Glomerular visceral epithelial cell (primary cell): ENCODE measurements at regions not wholly inside any gene's neighbourhood (a gene's known extent, or its start where the extent isn't known, plus 50 kb on each side); places are given as distances from the start of the nearest gene placed in this dataset.

ENCODE experiments used
- DNase-seq: peaks from one replicate; pipeline ENCODE4 v3.0.0-alpha.2; 2016; ENCODE audit errors: extremely low spot score

DNA sequence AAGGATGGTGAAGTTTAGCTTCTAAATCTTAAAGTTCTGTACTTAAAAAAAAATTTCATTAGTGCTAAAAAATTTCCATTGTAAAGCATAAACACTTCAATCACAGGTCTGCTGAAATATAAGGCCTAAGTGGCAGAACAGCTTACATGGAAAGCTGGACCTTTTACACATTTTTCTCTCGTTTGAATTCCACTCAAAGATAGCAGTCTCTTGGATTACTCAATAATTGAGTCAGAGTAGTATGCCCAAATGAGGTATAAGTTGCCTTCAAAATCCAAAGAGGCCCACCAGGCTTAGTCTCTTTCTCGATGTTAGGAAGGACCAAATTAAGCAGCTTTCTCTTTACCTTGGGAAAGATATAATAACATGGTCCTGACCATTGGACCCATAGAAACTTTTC is 220.4 kb upstream of the CWC22 start:
- no peak for DNase-seq

DNA sequence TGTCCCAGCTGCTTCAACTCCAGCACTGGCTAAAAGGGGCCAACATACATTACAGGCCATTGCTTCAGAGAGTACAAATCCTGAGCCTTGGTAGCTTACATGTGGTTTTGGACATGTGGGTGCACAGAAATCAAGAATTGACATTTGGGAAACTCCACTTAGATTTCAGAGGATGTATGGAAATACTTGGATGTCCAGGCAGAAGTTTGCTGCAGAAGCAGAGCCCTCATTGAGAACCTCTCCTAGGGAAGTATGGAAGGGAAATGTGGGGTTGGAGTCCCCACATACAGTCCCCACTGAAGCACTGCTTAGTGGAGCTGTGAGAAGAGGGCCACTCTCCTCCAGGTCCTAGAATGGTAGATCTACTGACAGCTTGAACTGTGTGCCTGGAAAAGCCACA is 218.0 kb upstream of the CWC22 start:
- DNase-seq: no peak

DNA sequence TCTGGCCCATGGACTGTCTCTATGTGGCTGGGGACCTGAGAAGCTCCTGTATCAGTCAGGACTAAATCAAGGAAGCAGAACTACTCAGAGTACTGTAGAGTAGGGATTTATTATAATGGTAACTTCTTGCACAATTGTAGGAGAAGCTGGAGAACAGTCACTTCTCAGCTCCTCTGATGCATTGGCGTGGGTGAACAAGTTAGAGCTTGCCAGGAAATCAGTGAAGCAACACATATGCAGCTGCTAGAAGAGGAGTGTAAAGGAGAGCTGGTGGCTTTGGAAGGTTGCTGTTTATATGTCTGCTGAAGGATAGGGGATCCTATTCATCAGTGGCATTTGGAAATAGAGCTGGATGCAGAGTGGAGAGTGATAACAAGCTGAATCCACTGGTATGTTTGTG is 215.5 kb upstream of the CWC22 start:
- DNase-seq: peak; percentile 80

DNA sequence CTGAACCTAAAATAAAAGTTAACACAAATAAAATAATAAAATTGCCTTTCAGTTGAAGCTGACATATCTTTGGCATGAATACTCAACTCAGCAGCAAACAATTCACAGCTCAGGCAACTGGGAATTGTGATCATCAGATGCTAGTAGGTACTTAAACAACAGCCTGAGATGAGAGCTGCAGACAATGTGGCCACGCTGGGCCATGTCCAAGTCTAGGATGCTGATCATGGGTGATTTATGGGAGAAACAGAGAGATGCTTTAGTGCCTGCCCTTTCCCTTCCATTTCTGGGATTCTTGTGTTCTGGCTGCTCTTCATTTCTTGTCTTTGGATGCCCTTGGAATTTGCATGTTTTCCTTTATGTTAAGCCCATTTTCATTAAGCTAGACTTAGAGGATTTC is 212.4 kb upstream of the CWC22 start:
- DNase-seq: no peak

DNA sequence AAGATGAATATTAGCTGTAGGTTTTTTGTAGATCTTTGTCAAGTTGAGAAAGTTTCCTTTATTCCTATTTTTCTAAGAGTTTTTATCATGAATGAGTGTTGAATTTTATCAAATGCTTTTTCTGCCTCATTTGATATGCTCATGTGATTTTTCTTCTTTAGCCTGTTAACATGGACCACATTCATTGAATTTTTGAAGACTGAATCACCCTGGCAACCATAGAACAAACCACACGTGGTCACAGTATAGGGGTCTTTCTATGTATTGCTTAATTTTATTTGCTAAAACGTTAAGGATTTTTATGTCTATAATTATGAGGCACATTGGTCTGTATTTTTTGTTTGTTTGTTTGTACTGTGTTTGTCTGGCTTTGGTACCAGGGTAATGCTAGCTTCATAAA is 201.7 kb upstream of the CWC22 start:
- DNase-seq: peak; percentile 63

GRCh38 chr2:180205621-180206235 is 198.6 kb upstream of the CWC22 start:
- no peak for DNase-seq

GRCh38 chr2:180203972-180204371 is 196.9 kb upstream of the CWC22 start:
- DNase-seq: peak; percentile 31

- DNase-seq: no peak
Observed at GRCh38 chr2:180202467-180202951, 195.4 kb upstream of the CWC22 start.

- DNase-seq: no peak
Observed at GRCh38 chr2:180196419-180196977, 189.4 kb upstream of the CWC22 start.

DNA sequence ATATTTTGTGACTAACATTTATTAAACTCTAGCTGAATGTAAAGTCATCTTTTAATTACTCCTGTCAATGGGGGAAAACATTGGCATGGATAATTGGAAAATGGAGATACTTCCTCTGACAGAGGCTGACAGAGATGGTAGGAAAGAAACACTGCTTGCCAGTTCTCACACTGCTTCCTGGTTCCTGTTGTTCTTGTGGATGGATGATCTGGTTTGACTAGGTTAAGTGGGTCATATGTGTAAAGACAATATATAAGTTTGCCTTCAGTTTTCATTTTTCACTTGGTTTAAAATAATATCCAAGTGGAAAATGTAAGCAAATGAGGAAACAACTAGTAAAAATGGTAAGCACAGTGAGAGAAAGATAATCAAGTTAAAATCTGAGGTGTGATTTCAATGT is 188.8 kb upstream of the CWC22 start:
- no peak for DNase-seq

DNA sequence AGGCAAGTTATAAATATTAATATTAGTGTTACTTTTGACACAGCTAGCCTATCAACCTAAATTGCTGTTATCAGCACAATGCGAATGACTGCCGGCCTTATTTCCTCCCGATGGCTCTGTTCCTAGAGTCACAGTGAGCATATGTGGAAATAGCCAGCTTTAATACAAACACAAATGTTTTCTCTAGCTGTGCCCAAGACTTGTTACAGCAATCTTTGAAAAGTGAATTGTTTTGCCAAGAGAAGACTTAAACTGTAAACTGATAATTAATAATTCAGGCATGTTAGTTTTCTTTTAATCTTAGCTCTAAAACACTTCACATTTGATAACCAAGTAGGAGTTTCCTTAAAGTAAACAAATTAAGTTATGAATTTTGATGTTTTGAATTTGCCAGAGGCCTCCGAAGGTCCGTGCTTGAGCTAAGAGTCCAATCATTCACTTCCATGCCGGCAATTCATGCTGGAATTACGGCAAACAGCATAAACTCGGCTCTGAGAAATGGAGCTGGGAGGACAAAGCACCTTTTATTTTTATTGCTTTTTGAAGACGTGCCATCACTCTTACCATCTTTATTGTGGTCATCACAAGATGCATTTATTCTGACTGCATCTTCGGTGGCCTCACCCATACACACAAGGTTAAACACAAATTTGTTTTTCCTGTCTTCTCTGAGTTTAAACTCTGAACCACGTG is 184.5 kb upstream of the CWC22 start:
- DNase-seq: no peak

- no peak for DNase-seq
Observed at GRCh38 chr2:180190851-180191250, 183.8 kb upstream of the CWC22 start.

DNA sequence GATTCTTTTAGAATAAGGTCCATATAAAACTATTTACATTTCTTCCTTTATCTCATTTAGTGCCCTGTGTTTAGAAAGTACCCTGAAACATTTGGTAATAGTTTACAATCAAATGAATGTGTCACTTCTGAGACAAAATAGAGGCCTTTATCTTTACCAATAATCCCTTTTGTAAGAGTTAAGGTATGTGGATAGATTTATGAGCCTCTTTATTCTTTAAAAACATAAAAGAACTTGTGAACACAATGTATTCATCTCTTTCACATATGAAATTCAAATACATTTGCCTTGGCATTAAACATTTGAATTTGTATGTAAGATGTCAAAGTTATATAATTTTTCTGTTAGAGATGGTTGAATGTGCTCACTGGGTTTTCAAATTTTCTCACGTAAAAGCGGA is 180.5 kb upstream of the CWC22 start:
- DNase-seq: no peak

DNA sequence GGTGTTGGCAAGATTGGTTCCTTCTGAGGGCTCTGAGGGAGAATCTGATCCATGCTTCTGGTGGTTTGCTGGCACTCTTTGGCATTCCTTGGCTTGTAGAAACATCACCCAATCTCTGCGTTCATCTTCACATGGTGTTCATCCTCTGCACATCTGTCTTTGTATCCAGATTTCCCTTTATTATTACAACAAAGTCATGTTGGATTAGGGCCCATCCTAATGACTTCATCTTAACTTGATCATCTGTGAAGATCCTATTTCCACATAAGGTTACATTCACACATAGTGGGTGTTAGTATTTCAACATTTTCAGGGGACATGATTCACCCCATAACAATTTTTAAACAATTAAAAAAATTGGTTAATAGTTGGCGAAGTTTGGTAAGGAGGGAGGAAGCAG is 177.4 kb upstream of the CWC22 start:
- peak; percentile 45 for DNase-seq

GRCh38 chr2:180180511-180180910 is 173.4 kb upstream of the CWC22 start:
- no peak for DNase-seq

DNA sequence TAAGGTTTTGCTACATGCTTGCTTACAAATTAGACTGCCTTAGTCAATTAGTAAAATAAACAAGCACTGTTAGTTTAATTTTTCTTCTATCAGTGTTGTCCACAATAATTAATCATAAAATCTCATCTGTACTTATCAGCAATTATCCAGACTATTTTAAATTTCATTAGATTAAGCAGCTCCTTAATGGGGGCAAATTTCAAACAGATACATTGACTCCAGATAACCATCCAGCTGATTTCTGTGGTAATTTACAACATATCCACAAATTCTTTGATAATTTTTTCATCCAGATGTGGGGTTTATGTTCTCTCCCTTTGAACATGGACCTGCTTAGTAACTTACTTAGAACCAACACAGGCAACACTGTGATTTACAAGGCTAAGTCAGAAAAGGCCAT is 170.4 kb upstream of the CWC22 start:
- DNase-seq: no peak

DNA sequence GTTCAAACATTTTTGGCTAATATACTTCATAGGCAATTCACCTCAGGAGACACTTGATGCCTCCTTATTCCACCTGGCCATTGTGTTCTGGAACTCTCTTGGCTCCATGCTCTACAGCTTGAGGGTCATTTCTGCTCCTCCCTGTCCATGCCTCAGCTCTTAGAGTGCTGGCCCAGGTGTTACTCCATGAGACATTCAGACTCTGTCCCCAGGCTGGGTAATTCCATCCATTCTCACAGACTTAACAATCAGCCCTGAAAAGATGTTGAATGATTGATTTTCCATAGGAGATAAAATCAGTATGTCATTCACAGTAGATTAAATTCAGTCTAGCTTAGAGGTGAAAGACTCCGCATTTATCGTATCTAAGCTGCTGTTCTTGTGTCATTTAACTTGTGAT is 168.6 kb upstream of the CWC22 start:
- DNase-seq: no peak

GRCh38 chr2:180174580-180174979 is 167.5 kb upstream of the CWC22 start:
- no peak for DNase-seq

GRCh38 chr2:180169474-180169873 is 162.4 kb upstream of the CWC22 start:
- DNase-seq: no peak

GRCh38 chr2:180161415-180161814 is 154.3 kb upstream of the CWC22 start:
- no peak for DNase-seq

GRCh38 chr2:180159921-180160320 is 152.8 kb upstream of the CWC22 start:
- DNase-seq: no peak

GRCh38 chr2:180158961-180159360 is 151.9 kb upstream of the CWC22 start:
- DNase-seq: no peak

DNA sequence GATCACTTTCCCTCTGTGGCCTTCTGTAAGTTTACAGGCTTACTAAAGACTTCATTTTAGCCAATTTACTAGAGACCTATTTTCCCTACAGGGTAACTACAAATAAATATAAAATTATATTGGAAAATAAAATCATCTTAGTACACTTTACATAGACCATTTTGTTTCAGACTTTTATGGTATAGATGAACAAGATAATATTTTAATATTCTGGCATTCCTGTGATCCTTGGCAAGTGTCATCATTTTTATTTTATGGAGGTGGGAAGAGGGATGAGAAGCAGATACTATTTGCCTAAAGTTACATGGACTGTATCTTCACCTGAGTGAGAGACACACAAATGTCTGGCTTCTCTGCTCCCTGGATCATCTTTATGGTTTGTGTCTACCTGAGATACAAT is 149.6 kb upstream of the CWC22 start:
- no peak for DNase-seq
